AG20443 (cell line): ENCODE measurements at regions not wholly inside any gene's neighbourhood (a gene's known extent, or its start where the extent isn't known, plus 50 kb on each side); places are given as distances from the start of the nearest gene placed in this dataset.
"Not testable (repeated sequence)": the region's sequence is repeated elsewhere in the genome, so short reads cannot be mapped to it uniquely, and the experiment has no call there.

Experiments used
- DNase-seq: peaks from one replicate; pipeline ENCODE4 v3.0.0; 2012; ENCODE audit warnings: low spot score, mixed read lengths

- DNase-seq: no peak
Measured at GRCh38 chr7:67475293-67475692, 478.7 kb downstream of the TYW1 start.

GRCh38 chr7:67478066-67478465, 481.4 kb downstream of the TYW1 start:
- no peak for DNase-seq

GRCh38 chr7:67484244-67484751, 487.7 kb downstream of the TYW1 start:
- peak; percentile 82 for DNase-seq

GRCh38 chr7:67486401-67486800, 489.8 kb downstream of the TYW1 start:
- no peak for DNase-seq

GRCh38 chr7:67487316-67487715, 490.7 kb downstream of the TYW1 start:
- DNase-seq: no peak

GRCh38 chr7:67489881-67490280, 493.2 kb downstream of the TYW1 start:
- no peak for DNase-seq

- no peak for DNase-seq
Measured at GRCh38 chr7:67493366-67493765, 496.7 kb downstream of the TYW1 start.

- DNase-seq: no peak
Measured at GRCh38 chr7:67496589-67496988, 500.0 kb downstream of the TYW1 start.

GRCh38 chr7:67497914-67498313, 501.3 kb downstream of the TYW1 start:
- not testable (repeated sequence) for DNase-seq

- DNase-seq: no peak
Measured at GRCh38 chr7:67502929-67503328, 506.3 kb downstream of the TYW1 start.

- DNase-seq: no peak
Measured at GRCh38 chr7:67505449-67505848, 508.8 kb downstream of the TYW1 start.

- no peak for DNase-seq
Measured at GRCh38 chr7:67512481-67512880, 515.8 kb downstream of the TYW1 start.

- no peak for DNase-seq
Measured at GRCh38 chr7:67518580-67518979, 521.9 kb downstream of the TYW1 start.

- DNase-seq: no peak
Measured at GRCh38 chr7:67519171-67519570, 522.5 kb downstream of the TYW1 start.

- DNase-seq: no peak
Measured at GRCh38 chr7:67522504-67522903, 525.9 kb downstream of the TYW1 start.

- DNase-seq: no peak
Measured at GRCh38 chr7:67523713-67524112, 527.1 kb downstream of the TYW1 start.

GRCh38 chr7:67525588-67525987, 529.0 kb downstream of the TYW1 start:
- DNase-seq: no peak

GRCh38 chr7:67535241-67535989, 538.8 kb downstream of the TYW1 start:
- no peak for DNase-seq

- DNase-seq: no peak
Measured at GRCh38 chr7:67542916-67543315, 546.3 kb downstream of the TYW1 start.

GRCh38 chr7:67547183-67547907, 550.7 kb downstream of the TYW1 start:
- no peak for DNase-seq

- no peak for DNase-seq
Measured at GRCh38 chr7:67549126-67549525, 552.5 kb downstream of the TYW1 start.

- DNase-seq: no peak
Measured at GRCh38 chr7:67550801-67551436, 554.3 kb downstream of the TYW1 start.

- DNase-seq: no peak
Measured at GRCh38 chr7:67552738-67553137, 556.1 kb downstream of the TYW1 start.
